Left lung (tissue), 4 donors: ENCODE measurements at regions not wholly inside any gene's neighbourhood (a gene's known extent, or its start where the extent isn't known, plus 50 kb on each side); places are given as distances from the start of the nearest gene placed in this dataset.
"Not testable (repeated sequence)": the region's sequence is repeated elsewhere in the genome, so short reads cannot be mapped to it uniquely, and the experiment has no call there.

Experiments used
- ATAC-seq: fragments of 200-7000 bp; cut with Tn5 transposase; one replicate; pipeline ENCODE4 v1.9.1; 2020; ENCODE audit warnings: moderate library complexity
- DNase-seq, 4 donors: peaks; one replicate each; pipeline ENCODE4 v3.0.0-alpha.2; 2013 to 2020
- H3K27ac ChIP-seq, 2 donors: fragments of 200-600 bp; sonication (generic) in 1 of 2; one replicate each; pipeline versions ENCODE4 v1.5.0 to v1.8.0; 2020 to 2021
- H3K27me3 ChIP-seq, 2 donors: fragments of 200-600 bp; sonication (generic) in 1 of 2; one replicate each; pipeline versions ENCODE4 v1.5.0 to v1.8.0; 2020 to 2021
- H3K36me3 ChIP-seq, 2 donors: fragments of 200-600 bp; sonication (generic) in 1 of 2; one replicate each; pipeline versions ENCODE4 v1.5.0 to v1.8.0; 2020 to 2021
- H3K4me1 ChIP-seq, 2 donors: fragments of 200-600 bp; one replicate each; pipeline ENCODE4 v1.8.0; 2021
- H3K4me3 ChIP-seq, 2 donors: fragments of 200-600 bp; sonication (generic) in 1 of 2; one replicate each; pipeline versions ENCODE4 v1.5.0 to v1.8.0; 2020 to 2021; ENCODE audit warnings: mild to moderate bottlenecking in 1 of 2
- H3K9me3 ChIP-seq, 2 donors: fragments of 200-600 bp; sonication (generic) in 1 of 2; one replicate each; pipeline versions ENCODE4 v1.5.0 to v1.8.0; 2020 to 2021
- intact Hi-C, 2 donors: fragments of 100-400 bp; cut with DNase I; formaldehyde crosslinking; loops; one replicate each; pipeline versions ENCODE4 v1.11.2 to v1.14.2; 2022
- TF ChIP-seq, protein P1 (sequence below), 2 donors: fragments of 200-600 bp; sonication (generic) in 1 of 2; IDR thresholded peaks; one replicate each; pipeline versions ENCODE4 v1.5.0 to v1.8.0; 2021; ENCODE audit warnings: antibody characterized with exemption in 2 of 2
- donor health status: DM: no; HTN: yes; CAD: no.
- donor health status: DM: no; HTN: no; CAD: no.

DNA sequence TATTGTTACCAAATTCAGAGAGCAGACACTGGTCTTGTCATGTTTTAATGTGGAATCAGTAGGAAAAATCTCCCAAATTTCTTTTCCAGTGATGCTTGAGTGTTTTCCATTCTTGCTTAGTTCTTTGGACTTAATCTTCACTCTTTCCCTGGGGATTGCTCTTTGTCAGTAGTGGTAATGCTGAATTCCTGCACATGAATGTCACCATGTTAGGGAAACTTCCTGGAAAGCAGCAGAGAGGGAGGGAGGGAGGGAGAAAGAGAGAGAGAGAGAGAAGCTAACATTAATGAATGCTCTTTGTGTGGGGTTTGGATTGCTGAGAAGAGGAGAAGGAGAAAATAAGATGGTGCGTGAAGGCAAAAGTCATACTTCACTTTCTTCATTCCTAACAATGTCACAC, 295.3 kb upstream of the COBL start:
- ATAC-seq: no peak
- no peaks in the 10 kb centered on the region for H3K4me1 ChIP-seq
- intact Hi-C loops: no loop called here
- TF ChIP-seq, protein P1, sequence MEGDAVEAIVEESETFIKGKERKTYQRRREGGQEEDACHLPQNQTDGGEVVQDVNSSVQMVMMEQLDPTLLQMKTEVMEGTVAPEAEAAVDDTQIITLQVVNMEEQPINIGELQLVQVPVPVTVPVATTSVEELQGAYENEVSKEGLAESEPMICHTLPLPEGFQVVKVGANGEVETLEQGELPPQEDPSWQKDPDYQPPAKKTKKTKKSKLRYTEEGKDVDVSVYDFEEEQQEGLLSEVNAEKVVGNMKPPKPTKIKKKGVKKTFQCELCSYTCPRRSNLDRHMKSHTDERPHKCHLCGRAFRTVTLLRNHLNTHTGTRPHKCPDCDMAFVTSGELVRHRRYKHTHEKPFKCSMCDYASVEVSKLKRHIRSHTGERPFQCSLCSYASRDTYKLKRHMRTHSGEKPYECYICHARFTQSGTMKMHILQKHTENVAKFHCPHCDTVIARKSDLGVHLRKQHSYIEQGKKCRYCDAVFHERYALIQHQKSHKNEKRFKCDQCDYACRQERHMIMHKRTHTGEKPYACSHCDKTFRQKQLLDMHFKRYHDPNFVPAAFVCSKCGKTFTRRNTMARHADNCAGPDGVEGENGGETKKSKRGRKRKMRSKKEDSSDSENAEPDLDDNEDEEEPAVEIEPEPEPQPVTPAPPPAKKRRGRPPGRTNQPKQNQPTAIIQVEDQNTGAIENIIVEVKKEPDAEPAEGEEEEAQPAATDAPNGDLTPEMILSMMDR (IDR thresholded peaks at IDR 0.05): no peak
- H3K27ac ChIP-seq: no peak overlapping the region
- H3K4me3 ChIP-seq: no peak overlapping the region
- no peaks in the 10 kb centered on the region for H3K36me3 ChIP-seq
- H3K9me3 ChIP-seq: no peaks in the 10 kb centered on the region
- no peak for DNase-seq
- H3K27me3 ChIP-seq: no peaks in the 10 kb centered on the region

DNA sequence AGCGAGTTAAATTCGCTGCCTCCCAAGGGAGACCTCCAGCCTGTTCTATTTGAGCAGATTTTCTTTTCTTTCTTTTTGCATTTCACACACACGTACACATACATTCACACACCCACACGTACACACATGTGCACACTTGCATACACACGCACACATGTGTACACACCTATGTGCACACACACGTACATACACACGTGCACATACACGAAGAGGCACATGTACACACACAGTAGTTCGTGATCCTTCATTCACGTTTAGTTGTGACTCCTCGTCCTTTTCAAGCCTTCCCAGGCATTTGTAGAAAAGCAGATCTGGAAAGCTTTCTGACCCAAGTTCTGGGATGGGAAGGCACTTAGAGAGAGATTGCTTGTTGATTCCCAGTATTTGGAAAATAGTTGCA, 290.8 kb upstream of the COBL start:
- Histone ChIP-seq H3K27me3 (no peaks in the 10 kb centered on the region), H3K4me1 (no peaks in the 10 kb centered on the region), H3K4me3 (no peak overlapping the region), H3K36me3 (no peaks in the 10 kb centered on the region), H3K27ac (no peak overlapping the region), H3K9me3 (peaks cover 0 to 3% of the 10 kb centered on the region in 2 donors)
- DNase-seq (no peak), ATAC-seq (no peak)
- TF ChIP-seq, protein P1 (IDR thresholded peaks at IDR 0.05): no peak
- intact Hi-C loops: no loop called here

DNA sequence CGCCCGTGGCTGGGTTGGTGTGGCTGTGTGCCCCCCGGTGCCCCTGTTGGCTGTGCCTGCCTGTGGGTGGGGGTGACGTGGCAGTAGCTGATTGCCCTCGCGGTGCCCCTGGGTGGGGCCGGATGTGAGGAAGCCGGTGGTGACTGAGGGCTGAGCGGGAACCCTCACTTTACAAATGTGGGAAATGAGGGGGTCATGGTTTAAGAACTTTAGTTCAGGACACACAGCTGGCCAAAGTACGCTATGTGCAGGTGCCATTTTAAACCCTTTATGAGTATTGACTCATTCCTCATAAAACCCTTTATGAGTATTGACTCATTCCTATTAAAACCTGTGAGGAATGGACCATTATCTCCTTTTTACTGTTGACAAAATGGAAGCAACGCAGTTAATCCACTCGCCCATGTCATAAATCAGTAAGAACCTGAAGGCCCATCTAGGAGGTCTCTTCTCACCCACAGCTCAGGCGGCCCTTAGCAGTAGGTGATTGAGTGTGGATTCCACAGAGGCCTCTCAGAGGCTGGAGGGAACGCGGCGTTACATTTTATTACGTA, 290.1 kb upstream of the COBL start:
- H3K9me3 ChIP-seq: peaks cover 0 to 3% of the 10 kb centered on the region in 2 donors
- ATAC-seq (no peak), DNase-seq (no peak)
- no peak overlapping the region for H3K4me3 ChIP-seq
- H3K27ac ChIP-seq: no peak overlapping the region
- H3K27me3 ChIP-seq: no peaks in the 10 kb centered on the region
- no peaks in the 10 kb centered on the region for H3K36me3 ChIP-seq
- TF ChIP-seq, protein P1 (IDR thresholded peaks at IDR 0.05): no peak
- intact Hi-C loops: no loop called here
- H3K4me1 ChIP-seq: no peaks in the 10 kb centered on the region

DNA sequence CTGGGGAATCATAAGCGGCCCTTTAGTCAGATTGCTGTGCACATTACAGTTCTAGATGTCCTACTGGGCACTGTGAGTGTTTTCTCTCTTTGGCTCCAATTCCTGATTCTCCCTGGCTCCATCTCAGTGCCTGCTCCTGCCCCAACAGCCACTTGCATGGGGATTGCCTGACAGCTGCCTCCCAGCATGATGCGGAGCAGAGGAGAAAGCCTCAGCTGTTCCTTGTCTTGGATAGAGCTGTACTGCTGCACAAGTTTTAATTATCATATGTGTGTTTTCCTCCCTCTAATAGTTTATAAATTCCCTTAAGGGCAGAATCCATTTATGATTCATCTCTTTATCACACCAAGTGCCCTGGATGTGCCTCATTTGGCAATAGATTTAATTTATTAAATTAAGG, 285.8 kb upstream of the COBL start:
- Histone ChIP-seq H3K27me3 (no peaks in the 10 kb centered on the region), H3K9me3 (peaks cover 0 to 19% of the 10 kb centered on the region in 2 donors), H3K27ac (no peak overlapping the region), H3K4me1 (no peaks in the 10 kb centered on the region), H3K4me3 (no peak overlapping the region), H3K36me3 (no peaks in the 10 kb centered on the region)
- TF ChIP-seq, protein P1 (IDR thresholded peaks at IDR 0.05): no peak
- ATAC-seq: no peak
- intact Hi-C loops: no loop called here
- no peak for DNase-seq

DNA sequence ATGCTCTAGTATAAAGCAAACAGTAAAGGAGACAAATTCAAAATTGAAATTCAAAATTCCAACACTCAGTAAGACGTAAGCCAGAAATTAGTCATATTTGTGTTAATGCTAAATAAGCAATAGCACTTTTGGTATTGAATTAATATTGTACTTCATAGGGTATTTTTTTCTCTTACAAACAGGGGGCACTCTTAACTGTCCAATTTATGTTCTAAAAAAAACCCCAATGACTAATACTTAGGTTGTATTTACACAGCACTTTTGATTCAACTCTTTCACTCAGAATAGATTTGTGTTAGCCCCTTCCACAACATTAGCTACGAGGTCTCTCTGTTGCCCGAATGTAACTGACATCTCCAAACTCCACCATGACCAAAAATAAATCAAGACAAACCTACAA, 284.9 kb upstream of the COBL start:
- Histone ChIP-seq H3K4me3 (no peak overlapping the region), H3K9me3 (peaks cover 0 to 19% of the 10 kb centered on the region in 2 donors), H3K27me3 (no peaks in the 10 kb centered on the region), H3K4me1 (no peaks in the 10 kb centered on the region), H3K36me3 (no peaks in the 10 kb centered on the region), H3K27ac (no peak overlapping the region)
- ATAC-seq: no peak
- intact Hi-C loops: no loop called here
- no peak for DNase-seq
- TF ChIP-seq, protein P1 (IDR thresholded peaks at IDR 0.05): no peak

DNA sequence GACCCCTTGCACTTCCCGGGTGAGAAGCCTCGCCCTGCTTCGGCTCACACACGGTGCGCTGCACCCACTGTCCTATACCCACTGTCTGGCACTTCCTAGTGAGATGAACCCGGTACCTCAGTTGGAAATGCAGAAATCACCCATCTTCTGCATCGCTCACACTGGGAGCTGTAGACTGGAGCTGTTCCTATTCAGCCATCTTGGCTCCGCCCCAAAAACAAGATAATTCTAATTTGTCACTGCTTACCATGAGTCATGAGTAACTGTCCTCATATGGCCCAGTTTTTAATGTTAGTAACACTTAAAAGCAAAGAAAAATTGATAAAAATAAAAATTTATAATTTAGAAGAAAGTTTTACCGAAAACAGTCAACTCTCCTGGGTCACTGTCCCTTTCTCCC, 283.3 kb upstream of the COBL start:
- H3K27me3 ChIP-seq, H3K4me1 ChIP-seq, H3K4me3 ChIP-seq, intact Hi-C loops, H3K36me3 ChIP-seq, H3K27ac ChIP-seq, ATAC-seq, DNase-seq: not testable (repeated sequence)
- peaks cover 0 to 22% of the 10 kb centered on the region in 2 donors for H3K9me3 ChIP-seq
